Epithelial cell of esophagus (primary cell): ENCODE measurements at regions not wholly inside any gene's neighbourhood (a gene's known extent, or its start where the extent isn't known, plus 50 kb on each side); places are given as distances from the start of the nearest gene placed in this dataset.

Source experiments
- DNase-seq: peaks from one replicate; pipeline ENCODE4 v3.0.0; 2010; ENCODE audit warnings: low read depth
- H3K4me3 ChIP-seq: 2 replicates; pipeline ENCODE4 v1.5.1; 2011; ENCODE audit warnings: mild to moderate bottlenecking, low read length, control low read depth
- TF ChIP-seq, protein P1 (sequence below): IDR thresholded peaks from 2 replicates; pipeline ENCODE4 v1.5.1; 2011; ENCODE audit warnings: low read depth, mild to moderate bottlenecking, low read length, control low read depth, inconsistent platforms; ENCODE audit not compliant: insufficient read depth; ENCODE audit errors: missing control alignments

DNA sequence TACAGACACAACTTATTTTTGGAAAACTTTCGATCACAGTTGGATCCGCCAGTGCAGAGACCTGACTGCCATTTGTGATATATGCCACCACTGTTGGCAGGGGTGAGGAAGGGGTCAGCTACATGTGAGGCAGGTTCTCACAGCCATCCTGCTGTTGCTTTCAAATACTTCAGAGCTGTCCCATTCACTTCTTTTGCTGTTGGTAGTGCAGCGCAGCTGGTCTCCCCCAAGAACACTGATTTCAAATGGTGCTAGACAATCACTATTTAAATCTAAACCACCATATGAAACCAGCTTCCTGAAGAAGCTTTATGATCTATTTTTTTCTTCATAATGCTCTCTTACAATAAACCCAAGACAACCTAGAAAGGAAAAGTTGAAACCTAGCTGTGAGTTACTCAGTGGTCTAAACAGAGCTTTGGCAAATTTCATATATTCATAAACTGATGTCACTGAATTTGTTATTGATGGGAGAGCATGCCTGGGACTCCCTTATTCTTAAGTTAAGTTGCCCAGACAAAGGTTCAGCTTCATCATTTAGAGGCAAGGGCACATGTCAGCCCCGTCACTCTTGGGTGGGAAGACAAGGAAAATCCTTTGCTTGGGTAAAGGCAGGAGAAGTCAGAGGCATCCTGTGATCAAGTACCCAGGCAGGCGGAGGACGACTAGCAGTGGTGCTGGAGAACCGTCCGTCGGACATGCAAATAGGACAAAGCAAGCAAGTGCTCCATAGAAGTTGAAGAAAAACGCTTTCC lies 143.4 kb upstream of the KLF14 start:
- no peak overlapping the region for H3K4me3 ChIP-seq
- TF ChIP-seq, protein P1, sequence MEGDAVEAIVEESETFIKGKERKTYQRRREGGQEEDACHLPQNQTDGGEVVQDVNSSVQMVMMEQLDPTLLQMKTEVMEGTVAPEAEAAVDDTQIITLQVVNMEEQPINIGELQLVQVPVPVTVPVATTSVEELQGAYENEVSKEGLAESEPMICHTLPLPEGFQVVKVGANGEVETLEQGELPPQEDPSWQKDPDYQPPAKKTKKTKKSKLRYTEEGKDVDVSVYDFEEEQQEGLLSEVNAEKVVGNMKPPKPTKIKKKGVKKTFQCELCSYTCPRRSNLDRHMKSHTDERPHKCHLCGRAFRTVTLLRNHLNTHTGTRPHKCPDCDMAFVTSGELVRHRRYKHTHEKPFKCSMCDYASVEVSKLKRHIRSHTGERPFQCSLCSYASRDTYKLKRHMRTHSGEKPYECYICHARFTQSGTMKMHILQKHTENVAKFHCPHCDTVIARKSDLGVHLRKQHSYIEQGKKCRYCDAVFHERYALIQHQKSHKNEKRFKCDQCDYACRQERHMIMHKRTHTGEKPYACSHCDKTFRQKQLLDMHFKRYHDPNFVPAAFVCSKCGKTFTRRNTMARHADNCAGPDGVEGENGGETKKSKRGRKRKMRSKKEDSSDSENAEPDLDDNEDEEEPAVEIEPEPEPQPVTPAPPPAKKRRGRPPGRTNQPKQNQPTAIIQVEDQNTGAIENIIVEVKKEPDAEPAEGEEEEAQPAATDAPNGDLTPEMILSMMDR: no peak

DNA sequence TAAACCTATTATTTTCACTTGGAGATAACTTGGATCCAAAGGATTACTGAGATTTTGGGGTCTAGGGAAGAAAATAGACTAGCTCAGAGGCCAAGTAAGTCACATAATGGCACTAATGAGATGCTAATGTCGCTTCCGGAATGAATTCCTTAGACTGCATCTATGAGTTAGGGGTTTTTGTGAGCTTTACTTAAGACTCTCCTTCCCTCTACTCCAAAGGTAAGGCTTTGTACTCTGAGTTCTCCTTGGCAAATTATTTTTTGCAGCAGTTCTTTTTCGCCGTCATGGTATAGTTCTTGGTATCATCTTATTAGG lies 143.9 kb upstream of the KLF14 start:
- TF ChIP-seq, protein P1: no peak
- no peak overlapping the region for H3K4me3 ChIP-seq
- no peak for DNase-seq

More for the DNA sequence above, 143.4 kb upstream of the KLF14 start:
- DNase-seq: no peak

DNA sequence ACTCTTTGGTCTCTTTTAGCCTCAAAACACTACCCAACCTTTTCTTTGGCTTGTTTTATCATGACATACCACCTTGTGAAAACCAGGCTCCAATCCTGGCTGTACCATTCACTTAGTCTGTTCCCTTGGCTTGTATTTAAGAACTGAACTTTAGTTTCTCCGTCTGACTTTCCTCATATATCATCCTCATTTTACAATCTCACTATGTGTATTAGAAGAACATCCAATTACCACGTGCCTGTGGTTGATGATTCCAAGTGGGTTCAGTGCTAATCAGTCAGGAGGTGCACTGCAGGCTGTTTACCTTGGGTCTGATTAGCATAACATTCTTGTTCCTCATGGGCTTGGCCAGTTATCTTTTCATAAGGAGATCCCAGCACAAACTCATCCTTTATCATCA lies 144.8 kb upstream of the KLF14 start:
- no peak for DNase-seq
- TF ChIP-seq, protein P1: no peak
- H3K4me3 ChIP-seq: no peak overlapping the region

DNA sequence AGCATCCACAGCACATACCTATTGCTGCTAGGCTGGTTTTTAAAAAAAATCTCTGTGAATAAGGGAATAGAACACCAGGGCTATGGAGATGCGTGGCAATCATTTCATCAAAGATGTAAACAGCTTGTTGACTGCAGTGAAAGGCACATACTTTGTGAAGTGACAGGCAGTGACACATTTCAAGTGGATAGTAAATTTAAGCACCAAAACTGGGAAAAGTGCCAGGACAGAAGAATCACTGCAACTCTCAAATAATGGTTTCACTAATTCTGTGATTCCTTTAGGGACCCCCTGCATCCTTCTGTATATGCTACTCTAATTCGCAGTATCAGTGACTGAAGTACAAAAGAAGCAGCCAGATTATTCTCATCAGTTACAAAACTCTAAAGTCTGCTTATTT lies 145.2 kb upstream of the KLF14 start:
- no peak for DNase-seq
- no peak overlapping the region for H3K4me3 ChIP-seq
- TF ChIP-seq, protein P1: no peak

DNA sequence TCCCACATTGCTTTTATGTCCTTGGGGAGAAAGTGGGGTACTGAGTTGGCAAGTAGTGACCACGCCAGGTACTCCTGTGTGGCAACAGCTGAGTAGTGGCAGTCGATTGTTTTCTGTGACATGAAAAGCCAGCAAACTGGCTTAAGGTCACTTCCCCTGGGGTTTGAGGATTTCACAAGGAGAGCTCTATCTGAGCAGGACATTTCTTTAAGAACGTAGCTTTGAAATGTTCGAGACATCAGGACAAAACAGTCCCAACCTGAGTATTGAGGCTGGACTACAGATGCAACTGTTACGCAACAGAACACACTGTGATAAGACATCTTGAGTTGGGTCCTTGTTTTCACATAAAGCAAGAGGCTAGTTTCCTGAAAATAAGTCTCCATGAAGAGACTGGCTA lies 146.7 kb upstream of the KLF14 start:
- H3K4me3 ChIP-seq: no peak overlapping the region
- TF ChIP-seq, protein P1: no peak
- no peak for DNase-seq

DNA sequence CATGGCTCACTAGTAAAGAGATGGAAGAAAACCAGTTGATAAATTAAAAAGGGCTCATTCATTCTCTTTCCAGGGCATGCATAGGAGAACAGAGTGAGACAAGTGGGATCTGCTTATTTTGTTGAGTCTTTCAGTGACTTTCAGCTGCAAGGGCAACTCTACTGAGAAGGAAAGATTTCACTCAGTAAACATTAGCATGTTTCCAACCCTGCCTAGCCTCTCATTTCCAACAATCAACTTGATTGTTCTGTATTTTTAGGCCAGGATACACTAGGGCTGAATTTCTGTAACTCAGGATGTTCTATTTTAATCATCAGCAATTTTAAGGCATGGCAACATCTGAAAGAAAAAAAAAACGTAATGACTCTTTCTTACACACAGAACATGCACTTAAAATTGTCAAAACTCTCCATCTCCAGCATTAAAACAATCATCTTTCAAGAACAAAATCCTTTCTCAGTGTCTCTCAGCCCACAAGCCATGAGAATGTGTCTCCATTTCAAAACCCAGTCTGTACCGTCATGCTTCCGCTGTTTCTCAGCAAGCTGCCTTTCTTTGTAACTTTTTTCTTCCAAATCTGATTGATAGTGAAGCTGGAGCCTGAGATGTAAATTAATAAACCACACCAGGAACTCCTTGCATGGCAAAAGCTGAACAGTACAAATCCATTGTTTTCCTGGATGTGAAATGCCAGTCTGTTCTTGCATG lies 147.2 kb upstream of the KLF14 start:
- no peak overlapping the region for H3K4me3 ChIP-seq
- TF ChIP-seq, protein P1: no peak
- DNase-seq: no peak

DNA sequence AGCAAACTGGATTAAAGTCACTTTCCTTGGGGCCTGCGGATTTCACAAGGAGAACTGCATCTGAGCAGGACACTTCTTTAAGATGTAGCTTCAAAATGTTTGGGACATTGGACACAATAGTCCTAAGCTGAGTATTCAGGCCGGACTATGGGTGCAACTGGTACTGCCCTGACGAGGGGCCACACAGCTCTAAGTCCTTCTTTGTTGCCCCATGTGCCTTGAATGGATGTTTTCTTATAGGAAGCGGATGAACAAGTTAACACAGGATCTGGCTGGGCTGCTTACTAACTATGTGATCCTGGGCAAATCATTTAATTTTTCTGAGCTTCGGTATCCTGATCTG lies 147.8 kb upstream of the KLF14 start:
- TF ChIP-seq, protein P1: no peak
- no peak for DNase-seq
- no peak overlapping the region for H3K4me3 ChIP-seq
